Transverse colon (tissue), 4 donors: ENCODE measurements at regions not wholly inside any gene's neighbourhood (a gene's known extent, or its start where the extent isn't known, plus 50 kb on each side); places are given as distances from the start of the nearest gene placed in this dataset.

Experiments used
- CTCF ChIP-seq, 5 experiments: fragments of 200-600 bp in 3 of 5; fragments of 450-650 bp in 2 of 5; sonication (generic) in 3 of 5; IDR thresholded peaks; 1 replicate in 2 of 5; 2 replicates in 3 of 5; pipeline ENCODE4 v1.5.1; 2016 to 2017; ENCODE audit warnings: antibody characterized with exemption in 5 of 5, inconsistent platforms in 3 of 5, mild to moderate bottlenecking in 2 of 5, moderate library complexity in 1 of 5
- EP300 ChIP-seq: sonication (generic); formaldehyde crosslinking; IDR thresholded peaks from one replicate; pipeline ENCODE4 v1.6.1; 2017; ENCODE audit warnings: antibody characterized with exemption, low read depth
- POLR2A ChIP-seq: fragments of 450-650 bp; IDR thresholded peaks from one replicate; pipeline ENCODE4 v1.6.1; 2016; ENCODE audit warnings: antibody characterized with exemption, mild to moderate bottlenecking, moderate library complexity
- POLR2AphosphoS5 ChIP-seq, 3 donors: sonication (generic); formaldehyde crosslinking; IDR thresholded peaks; one replicate each; pipeline ENCODE4 v1.6.1; 2016; ENCODE audit warnings: antibody characterized with exemption in 3 of 3

- no peak for TF ChIP-seq POLR2AphosphoS5 (IDR thresholded peaks at IDR 0.05)
- TF ChIP-seq CTCF (IDR thresholded peaks at IDR 0.05): no peak
- no peak for TF ChIP-seq POLR2A
- no peak for TF ChIP-seq EP300
Measured at GRCh38 chr3:102182162-102182561, 252.7 kb upstream of the ZPLD1 start.
